ENCODE measurements at regions not wholly inside any gene's neighbourhood (a gene's known extent, or its start where the extent isn't known, plus 50 kb on each side); places are given as distances from the start of the nearest gene placed in this dataset.
"Not testable (repeated sequence)": the region's sequence is repeated elsewhere in the genome, so short reads cannot be mapped to it uniquely, and the experiment has no call there.

DNA sequence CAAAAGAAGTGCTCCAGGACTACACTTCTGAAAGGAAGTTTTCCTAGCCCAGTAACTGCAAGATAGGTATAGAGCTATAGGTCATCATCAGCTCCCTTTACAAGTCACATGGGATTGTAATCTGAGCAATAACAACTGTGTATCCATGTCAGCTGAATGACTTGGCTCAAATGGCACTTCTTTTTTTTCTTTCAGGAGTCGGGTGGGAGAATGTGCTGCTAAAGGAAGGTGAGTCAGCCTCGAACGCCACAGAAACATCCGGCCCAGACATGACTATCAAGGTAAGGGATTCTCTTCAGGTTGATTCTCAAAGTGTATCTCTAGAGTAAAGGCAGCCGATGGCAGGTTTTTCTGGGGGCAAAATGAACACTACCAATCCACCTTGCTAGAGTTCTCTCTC, 192.2 kb downstream of the C9orf152 start:
- peak; percentile 37 for DNase-seq (ENCODE audit: low read depth)

DNA sequence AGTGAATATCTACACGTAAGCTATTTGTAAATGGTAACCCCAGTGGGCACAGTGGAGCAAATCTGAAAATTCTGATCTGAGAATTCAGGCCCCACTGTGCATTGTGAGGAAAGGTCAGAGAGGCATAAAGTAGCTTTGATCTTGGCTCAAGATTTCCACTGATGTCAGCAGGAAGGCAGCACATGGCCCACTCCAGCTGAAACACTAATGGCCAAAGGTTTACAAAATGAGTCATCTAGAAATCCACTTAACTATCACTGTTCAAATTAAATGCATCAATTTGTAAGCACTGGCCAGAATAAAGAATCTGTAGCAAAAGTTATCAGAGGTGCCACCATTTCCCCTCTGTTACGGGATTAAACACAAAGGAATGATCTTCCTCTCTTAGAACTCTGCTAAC, 191.6 kb downstream of the C9orf152 start:
- DNase-seq (ENCODE audit: low read depth), result peak; percentile 64
- H3K4me3 ChIP-seq (ENCODE audit: low read depth, low read length), result no peak overlapping the region
- in situ Hi-C loops (cut with HindIII; ENCODE audit: low sequenced_read_pairs), result no loop called here
- TF ChIP-seq, protein P1, sequence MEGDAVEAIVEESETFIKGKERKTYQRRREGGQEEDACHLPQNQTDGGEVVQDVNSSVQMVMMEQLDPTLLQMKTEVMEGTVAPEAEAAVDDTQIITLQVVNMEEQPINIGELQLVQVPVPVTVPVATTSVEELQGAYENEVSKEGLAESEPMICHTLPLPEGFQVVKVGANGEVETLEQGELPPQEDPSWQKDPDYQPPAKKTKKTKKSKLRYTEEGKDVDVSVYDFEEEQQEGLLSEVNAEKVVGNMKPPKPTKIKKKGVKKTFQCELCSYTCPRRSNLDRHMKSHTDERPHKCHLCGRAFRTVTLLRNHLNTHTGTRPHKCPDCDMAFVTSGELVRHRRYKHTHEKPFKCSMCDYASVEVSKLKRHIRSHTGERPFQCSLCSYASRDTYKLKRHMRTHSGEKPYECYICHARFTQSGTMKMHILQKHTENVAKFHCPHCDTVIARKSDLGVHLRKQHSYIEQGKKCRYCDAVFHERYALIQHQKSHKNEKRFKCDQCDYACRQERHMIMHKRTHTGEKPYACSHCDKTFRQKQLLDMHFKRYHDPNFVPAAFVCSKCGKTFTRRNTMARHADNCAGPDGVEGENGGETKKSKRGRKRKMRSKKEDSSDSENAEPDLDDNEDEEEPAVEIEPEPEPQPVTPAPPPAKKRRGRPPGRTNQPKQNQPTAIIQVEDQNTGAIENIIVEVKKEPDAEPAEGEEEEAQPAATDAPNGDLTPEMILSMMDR (IDR thresholded peaks at IDR 0.05; ENCODE audit: low read depth, low read length, missing control alignments), result no peak

More for the DNA sequence above, 192.2 kb downstream of the C9orf152 start:
- TF ChIP-seq, protein P1 (IDR thresholded peaks at IDR 0.05; ENCODE audit: low read depth, low read length, missing control alignments), result no peak
- H3K4me3 ChIP-seq (ENCODE audit: low read depth, low read length), result no peak overlapping the region
- in situ Hi-C loops (cut with HindIII; ENCODE audit: low sequenced_read_pairs), result no loop called here

DNA sequence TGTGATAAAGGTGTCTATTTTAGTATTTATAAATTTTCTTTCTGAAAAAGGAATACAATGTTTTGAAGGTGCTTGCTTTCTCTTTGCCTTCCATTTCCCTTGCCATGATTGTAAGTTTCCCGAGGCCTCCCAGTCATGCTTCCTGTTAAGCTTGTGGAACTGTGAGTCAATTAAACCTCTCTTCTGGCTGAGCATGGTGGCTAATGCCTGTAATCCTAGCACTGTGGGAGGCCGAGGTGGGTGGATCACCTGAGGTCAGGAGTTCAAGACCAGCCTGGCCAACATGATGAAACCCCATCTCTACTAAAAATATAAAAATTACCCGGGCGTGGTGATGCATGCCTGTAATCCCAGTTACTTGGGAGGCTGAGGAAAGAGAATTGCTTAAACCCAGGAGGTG, 187.7 kb downstream of the C9orf152 start:
- DNase-seq (ENCODE audit: low read depth); H3K4me3 ChIP-seq (ENCODE audit: low read depth, low read length); in situ Hi-C loops (cut with HindIII; ENCODE audit: low sequenced_read_pairs): not testable (repeated sequence)

DNA sequence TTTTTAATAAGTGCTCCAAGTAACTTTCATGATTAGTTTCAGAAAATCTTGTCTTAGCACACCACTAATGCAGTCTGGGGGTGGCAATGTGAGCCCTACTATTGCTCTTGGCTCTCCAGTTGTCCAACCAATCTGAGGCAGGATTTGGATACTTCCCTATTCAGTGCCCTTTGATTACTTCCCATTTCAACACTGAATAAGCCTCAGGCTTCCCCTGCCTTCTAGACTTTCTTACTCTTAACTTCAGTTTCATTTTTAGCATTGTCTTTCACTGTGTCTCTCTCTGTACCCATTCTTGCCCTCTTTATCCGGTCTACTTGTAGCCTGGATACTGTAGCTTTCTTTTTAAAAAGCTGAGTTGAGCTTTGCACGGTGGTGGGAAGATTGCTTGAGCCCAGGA, 186.1 kb downstream of the C9orf152 start:
- TF ChIP-seq, protein P1 (IDR thresholded peaks at IDR 0.05; ENCODE audit: low read depth, low read length, missing control alignments), result no peak
- H3K4me3 ChIP-seq (ENCODE audit: low read depth, low read length), result no peak overlapping the region
- no peak for DNase-seq (ENCODE audit: low read depth)
- in situ Hi-C loops (cut with HindIII; ENCODE audit: low sequenced_read_pairs), result no loop called here

DNA sequence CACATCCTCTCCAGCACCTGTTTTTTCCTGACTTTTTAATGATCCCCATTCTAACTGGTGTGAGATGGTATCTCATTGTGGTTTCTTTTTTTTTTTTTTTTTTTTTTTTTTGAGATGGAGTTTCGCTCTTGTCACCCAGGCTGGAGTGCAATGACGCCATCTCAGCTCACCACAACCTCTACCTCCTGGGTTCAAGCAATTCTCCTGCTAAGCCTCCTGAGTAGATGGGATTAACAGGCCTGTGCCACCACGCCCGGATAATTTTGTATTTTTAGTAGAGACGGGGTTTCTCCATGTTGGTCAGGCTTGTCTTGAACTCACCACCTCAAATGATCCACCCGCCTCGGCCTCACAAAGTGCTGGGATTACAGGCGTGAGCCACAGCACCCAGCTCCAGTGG, 184.7 kb downstream of the C9orf152 start:
- DNase-seq (ENCODE audit: low read depth); H3K4me3 ChIP-seq (ENCODE audit: low read depth, low read length); in situ Hi-C loops (cut with HindIII; ENCODE audit: low sequenced_read_pairs): not testable (repeated sequence)

DNA sequence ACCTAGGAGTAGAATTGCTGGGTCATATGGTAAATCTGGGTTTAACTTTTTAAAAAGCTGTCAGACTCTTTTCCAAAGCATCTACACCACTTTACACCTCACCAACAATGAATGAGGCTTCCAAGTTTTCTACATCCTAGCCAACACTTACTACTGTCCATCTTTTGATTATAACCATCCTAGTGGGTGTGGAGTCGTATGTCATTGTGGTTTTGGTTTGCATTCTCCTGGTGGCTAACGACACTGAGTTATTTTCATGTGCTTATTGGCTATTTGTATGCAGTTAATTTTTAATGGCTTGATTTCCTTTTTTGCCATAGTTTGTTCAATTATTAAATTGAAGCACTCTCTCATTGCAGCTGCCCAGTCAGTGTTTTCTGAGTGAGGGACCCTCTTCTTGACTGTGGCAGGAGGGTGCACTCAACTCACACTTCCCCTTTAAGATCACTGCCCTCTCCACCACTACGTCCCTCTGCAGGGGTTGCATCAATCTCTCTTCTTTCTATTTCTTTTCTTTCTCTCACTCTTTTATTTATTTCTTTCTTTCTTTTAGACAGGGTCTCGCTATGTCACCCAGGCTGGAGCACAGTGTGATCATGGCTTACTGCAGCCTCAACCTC, 182.3 kb downstream of the C9orf152 start:
- in situ Hi-C loops (cut with HindIII; ENCODE audit: low sequenced_read_pairs), result no loop called here
- no peak for DNase-seq (ENCODE audit: low read depth)
- H3K4me3 ChIP-seq (ENCODE audit: low read depth, low read length), result no peak overlapping the region
- TF ChIP-seq, protein P1 (IDR thresholded peaks at IDR 0.05; ENCODE audit: low read depth, low read length, missing control alignments), result no peak

DNA sequence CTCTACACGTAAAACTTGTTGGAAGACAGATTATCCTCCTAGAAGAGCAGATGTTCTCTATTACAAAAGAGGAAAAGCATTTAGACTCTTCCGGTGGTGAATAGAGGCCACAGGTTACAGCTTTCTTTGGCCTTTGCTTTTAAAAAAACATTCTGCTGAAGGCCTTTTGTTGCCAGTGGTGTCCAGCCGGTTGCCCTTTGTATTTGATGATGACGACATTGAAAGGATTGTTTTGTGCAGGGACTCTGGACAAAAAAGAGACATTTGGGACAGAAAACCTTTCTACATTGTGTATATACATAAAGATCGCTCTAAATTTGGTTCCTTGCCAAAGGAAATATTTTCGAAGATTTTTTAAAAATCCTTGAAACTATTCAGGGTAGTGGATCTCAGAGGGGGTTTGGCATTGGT, 180.3 kb downstream of the C9orf152 start:
- DNase-seq (ENCODE audit: low read depth), result no peak
- in situ Hi-C loops (cut with HindIII; ENCODE audit: low sequenced_read_pairs), result no loop called here
- TF ChIP-seq, protein P1 (IDR thresholded peaks at IDR 0.05; ENCODE audit: low read depth, low read length, missing control alignments), result no peak
- no peak overlapping the region for H3K4me3 ChIP-seq (ENCODE audit: low read depth, low read length)

DNA sequence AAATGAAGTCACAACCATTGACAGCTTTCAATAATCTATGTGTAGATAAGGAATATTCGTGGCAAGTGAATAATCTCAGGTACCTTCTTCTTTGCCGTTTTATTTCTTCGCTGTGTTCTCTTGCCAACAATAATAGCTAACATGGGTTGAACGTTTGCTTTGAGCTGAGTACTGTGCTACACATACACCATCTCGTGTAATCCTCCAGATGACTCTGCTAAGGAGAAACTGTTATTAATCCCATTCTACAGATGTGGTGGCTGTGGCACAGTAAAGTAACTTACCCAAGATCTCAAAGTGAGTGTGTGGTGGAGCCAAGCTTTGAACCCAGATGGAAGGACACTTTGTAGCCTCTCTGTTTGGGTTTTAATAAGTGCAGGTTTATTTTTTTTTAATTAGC, 179.7 kb downstream of the C9orf152 start:
- TF ChIP-seq, protein P1 (IDR thresholded peaks at IDR 0.05; ENCODE audit: low read depth, low read length, missing control alignments), result no peak
- in situ Hi-C loops (cut with HindIII; ENCODE audit: low sequenced_read_pairs), result no loop called here
- no peak overlapping the region for H3K4me3 ChIP-seq (ENCODE audit: low read depth, low read length)
- no peak for DNase-seq (ENCODE audit: low read depth)

Measured in astrocyte of the cerebellum (primary cell).